GM18907 (cell line): ENCODE measurements at regions not wholly inside any gene's neighbourhood (a gene's known extent, or its start where the extent isn't known, plus 50 kb on each side); places are given as distances from the start of the nearest gene placed in this dataset.

Experiments
- ATAC-seq: cut with Tn5 transposase; IDR thresholded peaks from one replicate; pipeline ENCODE4 v1.9.1; 2021; ENCODE audit warnings: mild to moderate bottlenecking, moderate library complexity; ENCODE audit not compliant: unreplicated experiment

- no peak for ATAC-seq
Observed at GRCh38 chr16:73846356-73846755, 450.3 kb upstream of the PSMD7 start.

- ATAC-seq = no peak
Observed at GRCh38 chr16:73846007-73846330, 450.6 kb upstream of the PSMD7 start.

- no peak for ATAC-seq
Observed at GRCh38 chr16:73845238-73846006, 451.2 kb upstream of the PSMD7 start.

- ATAC-seq = no peak
Observed at GRCh38 chr16:73840728-73841127, 455.9 kb upstream of the PSMD7 start.

DNA sequence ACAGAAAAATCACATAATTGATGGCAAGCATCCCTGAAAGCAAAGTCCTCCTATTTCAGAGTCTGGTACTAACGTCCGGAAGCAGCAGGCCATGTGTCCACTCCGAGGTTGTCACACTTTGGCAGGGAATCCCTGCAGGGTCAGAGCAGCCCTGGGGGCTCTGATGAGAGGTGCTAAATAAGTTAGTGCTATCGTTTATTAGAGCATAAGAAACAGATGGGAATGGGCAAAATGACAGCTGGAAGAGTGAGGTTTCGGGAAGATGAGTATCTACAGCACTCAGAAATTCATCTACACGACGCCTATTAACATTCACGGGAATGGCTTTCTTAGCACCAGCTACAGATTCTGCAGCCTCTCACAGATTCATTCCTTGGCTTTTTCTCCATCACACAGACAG lies 465.4 kb upstream of the PSMD7 start:
- no peak for ATAC-seq

DNA sequence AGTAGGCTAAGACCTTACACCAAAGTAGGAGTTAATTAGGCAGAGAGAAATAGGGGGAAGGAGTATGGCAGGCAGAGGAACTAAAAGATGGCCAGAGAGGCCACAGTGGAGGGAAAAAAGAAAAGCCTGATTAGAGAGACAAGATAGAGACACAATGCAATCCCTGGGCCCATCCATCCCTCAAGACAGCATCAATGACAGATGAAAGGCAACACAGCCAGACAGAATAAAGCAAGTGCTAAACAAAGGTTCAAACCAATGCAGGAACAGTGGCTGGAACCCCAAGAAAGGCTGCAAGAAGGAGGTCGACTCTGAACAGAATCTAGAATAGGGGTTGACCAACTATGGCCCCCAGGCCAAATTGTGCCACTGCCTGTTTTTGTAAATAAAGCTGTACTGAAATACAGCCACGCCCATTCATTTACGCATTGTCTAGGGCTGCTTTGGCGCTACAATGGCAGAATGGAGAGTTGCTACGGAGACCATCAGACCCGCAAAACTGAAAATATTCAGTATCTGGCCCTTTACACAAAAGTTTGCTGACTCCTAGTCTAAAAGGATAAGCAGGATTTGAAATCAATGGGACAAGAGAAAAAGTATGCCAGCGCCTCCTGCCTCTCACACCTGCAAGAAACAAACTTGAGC lies 473.3 kb upstream of the PSMD7 start:
- ATAC-seq = no peak

GRCh38 chr16:73817526-73818324 lies 478.9 kb upstream of the PSMD7 start:
- ATAC-seq = no peak

- ATAC-seq = no peak
Observed at GRCh38 chr16:73813527-73813926, 483.1 kb upstream of the PSMD7 start.

DNA sequence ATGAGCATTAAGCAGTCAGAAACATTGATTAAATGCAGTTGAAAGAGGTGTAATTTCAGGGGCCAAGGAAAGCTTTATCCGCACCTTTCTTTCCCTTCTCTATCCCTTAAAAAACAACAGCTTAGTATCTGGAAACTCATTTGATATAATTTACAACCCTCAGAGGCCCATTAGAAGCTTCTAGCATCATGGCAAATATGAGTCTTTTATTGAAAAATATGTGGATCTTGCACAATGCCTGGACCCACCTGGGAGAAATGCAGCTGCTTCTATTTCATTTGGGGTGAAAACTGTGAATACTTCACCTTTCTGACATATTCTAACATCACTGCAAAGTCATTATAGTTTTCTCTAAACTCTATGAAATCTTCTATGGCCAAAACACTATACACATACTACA lies 492.2 kb upstream of the PSMD7 start:
- no peak for ATAC-seq

- no peak for ATAC-seq
Observed at GRCh38 chr16:73798471-73798870, 498.1 kb upstream of the PSMD7 start.

GRCh38 chr16:73797115-73797514 lies 499.5 kb upstream of the PSMD7 start:
- ATAC-seq = no peak

DNA sequence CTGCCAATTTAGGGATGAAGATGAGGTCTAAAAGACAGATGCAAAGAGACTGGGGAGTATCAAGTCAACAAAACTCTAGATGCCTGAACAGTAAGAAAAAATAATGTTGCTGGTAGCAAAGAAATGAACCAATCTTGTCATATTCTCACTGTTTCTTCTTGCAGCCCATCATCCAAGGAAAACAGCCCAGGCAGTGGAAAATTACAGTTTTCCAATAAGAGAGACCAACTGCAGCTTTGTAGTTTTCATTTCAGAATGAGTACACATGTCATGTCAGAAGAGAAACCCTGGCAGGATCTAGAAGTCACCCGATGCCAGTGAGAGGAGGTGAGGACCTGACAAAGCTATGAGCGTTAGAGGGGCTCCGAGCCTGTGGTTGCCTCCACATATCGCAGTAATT lies 500.4 kb upstream of the PSMD7 start:
- no peak for ATAC-seq

DNA sequence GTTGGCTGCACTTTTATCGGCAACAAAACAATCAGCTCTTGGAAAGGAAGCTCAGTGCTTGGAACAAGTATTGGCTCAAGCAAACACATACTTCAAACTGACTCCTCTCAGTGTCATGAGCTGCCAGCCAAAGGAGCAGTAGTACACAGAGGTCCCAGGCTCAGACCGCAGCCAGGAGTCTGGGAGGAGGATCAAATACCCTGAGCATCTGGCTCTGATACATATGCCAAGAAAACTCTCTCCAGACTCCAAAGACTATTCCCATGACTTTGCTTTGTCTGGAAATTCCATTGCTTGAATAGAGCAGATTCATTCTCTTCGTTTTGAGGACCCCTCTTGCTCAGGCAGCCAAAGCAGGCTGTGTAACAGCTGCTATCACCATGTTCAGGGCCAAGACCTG lies 501.6 kb upstream of the PSMD7 start:
- no peak for ATAC-seq

- ATAC-seq = no peak
Observed at GRCh38 chr16:73793871-73794437, 502.7 kb upstream of the PSMD7 start.

GRCh38 chr16:73793260-73793659 lies 503.4 kb upstream of the PSMD7 start:
- no peak for ATAC-seq

DNA sequence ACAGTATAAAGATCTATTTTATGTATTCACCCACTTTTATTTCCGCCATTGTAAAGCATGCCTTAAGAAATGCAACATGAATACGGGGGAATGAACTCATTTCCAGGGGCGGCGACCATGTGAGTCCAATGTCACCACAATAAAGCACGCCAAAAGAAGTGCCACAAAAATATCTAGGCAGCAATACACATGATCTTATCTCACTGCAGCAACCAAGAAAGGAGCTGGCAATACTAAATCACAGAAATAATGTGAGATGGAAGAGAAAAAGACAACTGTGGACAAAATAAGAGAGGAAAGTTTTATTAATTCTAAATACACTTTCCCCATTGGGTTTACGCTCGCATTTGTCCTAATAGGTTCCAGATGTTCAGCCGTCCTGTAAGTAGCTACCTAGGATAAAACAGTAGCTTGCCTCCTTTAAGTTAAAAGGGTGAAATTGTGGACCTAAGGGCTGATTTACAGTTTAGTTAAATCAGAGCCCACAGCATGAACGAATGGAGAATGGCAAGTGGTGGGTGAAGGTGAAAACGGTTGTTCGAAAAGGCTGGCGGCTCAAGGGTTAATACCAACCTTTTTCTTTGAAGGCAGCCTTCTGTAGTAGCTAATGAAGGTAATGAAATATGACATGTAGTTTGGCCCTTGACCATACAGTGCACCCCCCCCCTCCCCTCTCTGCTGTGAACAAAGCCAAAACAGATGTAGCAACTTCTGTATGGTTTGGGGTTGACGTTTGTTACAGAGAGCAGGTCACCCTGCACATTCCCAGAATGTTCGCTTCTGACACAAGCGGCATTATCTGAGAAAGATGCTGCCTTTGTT lies 504.2 kb upstream of the PSMD7 start:
- no peak for ATAC-seq

DNA sequence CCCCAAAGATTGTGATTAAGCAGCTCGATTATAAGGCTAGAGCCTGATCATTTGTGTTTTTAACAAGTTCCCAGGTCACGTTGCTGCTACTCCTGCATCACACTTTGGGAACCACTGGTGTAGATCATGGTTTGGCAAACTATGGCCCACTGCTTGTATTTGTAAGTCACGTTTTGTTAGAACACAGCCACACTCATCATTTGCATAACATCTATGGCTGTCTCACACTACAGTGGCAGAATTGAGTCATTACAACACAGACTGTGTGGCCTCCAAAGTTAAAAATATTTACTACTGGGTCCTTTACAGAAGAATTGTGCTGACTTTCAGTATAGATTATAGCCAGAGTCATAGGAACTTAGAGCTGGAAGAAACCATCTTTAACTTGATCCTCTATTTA lies 515.3 kb upstream of the PSMD7 start:
- no peak for ATAC-seq

- ATAC-seq = no peak
Observed at GRCh38 chr16:73778887-73779286, 517.7 kb upstream of the PSMD7 start.

DNA sequence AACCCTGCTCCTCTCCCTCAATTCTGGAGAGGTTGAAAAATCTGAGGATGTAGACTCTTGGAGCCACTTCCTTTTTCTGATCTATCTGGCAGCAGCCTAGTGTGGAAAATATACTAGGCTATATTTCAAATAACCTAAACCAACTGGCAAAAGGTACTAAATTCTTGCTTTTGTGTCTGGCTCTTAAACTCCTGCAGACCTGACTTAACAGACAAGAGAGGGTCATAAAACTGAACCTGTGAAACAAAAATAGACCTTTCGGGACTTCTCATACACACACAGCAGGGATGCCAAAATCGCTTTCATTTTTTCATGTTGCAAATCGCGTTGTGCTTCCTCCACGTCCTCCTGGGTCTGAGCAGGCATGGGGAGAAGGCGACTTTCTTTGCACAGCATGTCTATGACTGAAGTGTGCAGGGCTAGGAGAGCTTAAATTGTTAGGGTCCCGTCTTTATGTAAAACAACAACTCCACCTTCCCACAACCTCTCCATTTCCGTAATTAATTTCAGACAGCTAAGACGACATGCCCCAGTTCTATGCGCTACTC lies 520.7 kb upstream of the PSMD7 start:
- ATAC-seq = no peak

DNA sequence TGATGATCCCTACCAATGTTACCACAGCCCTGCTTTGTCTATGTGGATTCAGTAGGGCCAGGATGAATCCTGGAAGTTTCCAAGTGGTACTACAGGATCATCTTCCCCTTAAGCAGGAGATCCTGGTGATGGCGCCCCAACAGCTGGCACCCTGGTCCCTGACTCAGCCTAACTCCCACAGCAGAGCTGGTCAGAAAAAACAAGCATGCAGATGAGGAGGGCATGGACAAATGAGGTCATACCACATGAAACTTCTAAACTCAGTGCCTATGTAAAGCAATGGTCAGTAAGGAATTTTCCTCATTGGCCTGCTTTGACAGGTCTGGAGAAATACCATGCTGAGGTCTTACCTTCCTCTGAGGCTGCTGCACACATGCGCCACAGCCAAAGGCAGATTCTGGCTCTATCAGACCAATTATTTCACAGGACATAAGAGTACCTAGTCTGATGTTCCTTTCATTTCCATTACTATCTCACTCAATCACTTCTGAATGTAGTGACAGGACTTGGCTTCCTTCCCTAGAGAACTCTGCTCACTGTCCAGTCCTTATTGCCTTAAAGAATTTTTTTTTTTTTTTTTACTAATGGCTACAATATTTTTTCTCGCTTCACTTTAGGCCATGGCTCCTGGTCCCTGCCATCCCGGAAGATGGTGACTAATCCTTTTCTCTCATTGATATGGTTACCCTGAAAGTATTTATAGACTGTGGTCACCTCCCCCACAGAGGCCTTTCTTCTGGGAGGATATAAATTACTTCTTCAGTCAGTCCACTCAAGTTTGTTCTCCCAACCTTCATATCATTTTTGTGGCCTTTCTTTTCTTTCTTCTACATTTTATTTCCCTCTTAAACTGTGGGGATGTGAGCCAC lies 525.2 kb upstream of the PSMD7 start:
- no peak for ATAC-seq
